Pulmonary artery endothelial cell (primary cell): ENCODE measurements at regions not wholly inside any gene's neighbourhood (a gene's known extent, or its start where the extent isn't known, plus 50 kb on each side); places are given as distances from the start of the nearest gene placed in this dataset.
A peak's percentile ranks its signal among the peaks of the same experiment; 100 is the strongest.

ENCODE experiments used
- DNase-seq: peaks from one replicate; pipeline ENCODE4 v3.0.0-alpha.2; 2011; ENCODE audit warnings: low read depth, low spot score

- DNase-seq: no peak
Observed at GRCh38 chr13:33372251-33372919, 86.8 kb upstream of the STARD13 start.

- no peak for DNase-seq
Observed at GRCh38 chr13:33373624-33374023, 88.1 kb upstream of the STARD13 start.

- no peak for DNase-seq
Observed at GRCh38 chr13:33375421-33375820, 89.9 kb upstream of the STARD13 start.

GRCh38 chr13:33376212-33376611 lies 90.7 kb upstream of the STARD13 start:
- DNase-seq: no peak

- DNase-seq: no peak
Observed at GRCh38 chr13:33377411-33377810, 91.9 kb upstream of the STARD13 start.

- DNase-seq: no peak
Observed at GRCh38 chr13:33377825-33378224, 92.3 kb upstream of the STARD13 start.

- peak; percentile 8 for DNase-seq
Observed at GRCh38 chr13:33379608-33380007, 94.1 kb upstream of the STARD13 start.

GRCh38 chr13:33380487-33381079 lies 95.0 kb upstream of the STARD13 start:
- DNase-seq: no peak

- DNase-seq: no peak
Observed at GRCh38 chr13:33381180-33381579, 95.6 kb upstream of the STARD13 start.

- DNase-seq: no peak
Observed at GRCh38 chr13:33381906-33382305, 96.4 kb upstream of the STARD13 start.

- DNase-seq: no peak
Observed at GRCh38 chr13:33383724-33384577, 98.4 kb upstream of the STARD13 start.

- DNase-seq: no peak
Observed at GRCh38 chr13:33388286-33388998, 102.9 kb upstream of the STARD13 start.

GRCh38 chr13:33392794-33393405 lies 107.3 kb upstream of the STARD13 start:
- no peak for DNase-seq

GRCh38 chr13:33394294-33394932 lies 108.9 kb upstream of the STARD13 start:
- DNase-seq: no peak

GRCh38 chr13:33401238-33401637 lies 115.7 kb upstream of the STARD13 start:
- no peak for DNase-seq

GRCh38 chr13:33402975-33403374 lies 117.4 kb upstream of the STARD13 start:
- DNase-seq: no peak

GRCh38 chr13:33403807-33404362 lies 118.3 kb upstream of the STARD13 start:
- no peak for DNase-seq

- no peak for DNase-seq
Observed at GRCh38 chr13:33405371-33405770, 119.8 kb upstream of the STARD13 start.

- no peak for DNase-seq
Observed at GRCh38 chr13:33409673-33410510, 124.3 kb upstream of the STARD13 start.

GRCh38 chr13:33410619-33411018 lies 125.1 kb upstream of the STARD13 start:
- no peak for DNase-seq
